Right lobe of liver (tissue), 6 donors: ENCODE measurements at regions not wholly inside any gene's neighbourhood (a gene's known extent, or its start where the extent isn't known, plus 50 kb on each side); places are given as distances from the start of the nearest gene placed in this dataset.
A peak's percentile ranks its signal among the peaks of the same experiment; 100 is the strongest.
"Not testable (repeated sequence)": the region's sequence is repeated elsewhere in the genome, so short reads cannot be mapped to it uniquely, and the experiment has no call there.

Experiments
- ATAC-seq, 4 donors: fragments of 200-7000 bp; cut with Tn5 transposase; one replicate each; pipeline ENCODE4 v1.9.1; 2020; ENCODE audit warnings: mild to moderate bottlenecking in 4 of 4, moderate library complexity in 4 of 4
- DNase-seq, 3 donors: peaks; one replicate each; pipeline ENCODE4 v3.0.0-alpha.2; 2020
- H3K27ac ChIP-seq, 3 donors: fragments of 200-600 bp; one replicate each; pipeline ENCODE4 v1.8.0; 2022
- H3K27me3 ChIP-seq, 2 donors: fragments of 200-600 bp; one replicate each; pipeline ENCODE4 v1.8.0; 2022
- H3K36me3 ChIP-seq, 4 donors: fragments of 200-600 bp; sonication (generic) in 1 of 4; one replicate each; pipeline versions ENCODE4 v1.5.1 to v1.8.0; 2017 to 2022; ENCODE audit warnings: control low read depth in 1 of 4
- H3K4me1 ChIP-seq, 4 donors: fragments of 200-600 bp; sonication (generic) in 1 of 4; one replicate each; pipeline versions ENCODE4 v1.5.1 to v1.8.0; 2017 to 2022; ENCODE audit warnings: control low read depth in 1 of 4
- H3K4me3 ChIP-seq, 3 donors: fragments of 200-600 bp; one replicate each; pipeline ENCODE4 v1.8.0; 2022
- H3K9me3 ChIP-seq, 4 donors: fragments of 200-600 bp; sonication (generic) in 1 of 4; one replicate each; pipeline versions ENCODE4 v1.5.1 to v1.8.0; 2017 to 2022; ENCODE audit warnings: control low read depth in 1 of 4
- CTCF ChIP-seq, 4 donors: fragments of 200-600 bp in 3 of 4; fragments of 450-650 bp in 1 of 4; IDR thresholded peaks; one replicate each; pipeline versions ENCODE4 v1.5.1 to v1.8.0; 2016 to 2022; ENCODE audit warnings: antibody characterized with exemption in 4 of 4, mild to moderate bottlenecking in 2 of 4
- POLR2A ChIP-seq: fragments of 450-650 bp; IDR thresholded peaks from one replicate; pipeline ENCODE4 v1.6.1; 2017; ENCODE audit warnings: antibody characterized with exemption, mild to moderate bottlenecking
- WGBS: methylation state at CpG from one replicate; pipeline ENCODE4 v1.1.6; 2018; ENCODE audit warnings: low coverage, low lambda C conversion rate; ENCODE audit not compliant: insufficient coverage; ENCODE audit errors: missing lambda C conversion rate; 5-methylcytosine and 5-hydroxymethylcytosine counted together
- intact Hi-C, 2 donors: fragments of 100-400 bp; cut with DNase I; formaldehyde crosslinking; loops; one replicate each; pipeline versions ENCODE4 v1.11.2 to v1.14.1; 2022
- donor health status: DM: no; HTN: yes; CAD: no.
- donor health status: DM: no; HTN: no; CAD: no.
- donor health status: DM: no; HTN: no; CAD: no.
- donor health status: DM: no; HTN: yes; CAD: no.
- donor health status: DM: no; HTN: yes; CAD: no.

DNA sequence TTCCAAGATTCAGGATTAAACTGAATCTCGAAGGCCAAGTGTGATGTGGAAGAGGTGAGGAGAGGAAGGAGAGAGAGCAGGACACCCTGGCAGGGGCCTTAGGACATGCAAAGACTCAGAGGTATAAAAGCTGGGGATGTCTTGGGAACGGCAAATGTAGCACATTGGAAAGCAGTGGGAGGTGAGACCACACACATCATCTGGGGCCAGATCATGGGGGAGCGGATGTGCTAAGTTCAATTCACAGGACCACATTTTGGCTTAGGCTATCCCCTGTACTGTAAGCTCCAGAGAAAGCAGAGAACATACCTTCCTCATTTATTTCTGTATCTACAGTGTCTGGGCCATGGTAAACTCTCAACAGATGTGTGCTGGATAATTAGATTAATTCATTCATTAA, 59.5 kb upstream of the MBOAT1 start:
- no peak for ATAC-seq
- 54% methylated on average over 2 of the region's 3 CpGs for WGBS
- no peaks in the 10 kb centered on the region for H3K4me1 ChIP-seq
- H3K4me3 ChIP-seq = no peak overlapping the region
- no peaks in the 10 kb centered on the region for H3K36me3 ChIP-seq
- no peaks in the 10 kb centered on the region for H3K9me3 ChIP-seq
- no peak for TF ChIP-seq POLR2A
- no peak for TF ChIP-seq CTCF (IDR thresholded peaks at IDR 0.05)
- H3K27me3 ChIP-seq = no peaks in the 10 kb centered on the region
- intact Hi-C loops = no loop called here
- DNase-seq = no peak
- no peak overlapping the region for H3K27ac ChIP-seq

DNA sequence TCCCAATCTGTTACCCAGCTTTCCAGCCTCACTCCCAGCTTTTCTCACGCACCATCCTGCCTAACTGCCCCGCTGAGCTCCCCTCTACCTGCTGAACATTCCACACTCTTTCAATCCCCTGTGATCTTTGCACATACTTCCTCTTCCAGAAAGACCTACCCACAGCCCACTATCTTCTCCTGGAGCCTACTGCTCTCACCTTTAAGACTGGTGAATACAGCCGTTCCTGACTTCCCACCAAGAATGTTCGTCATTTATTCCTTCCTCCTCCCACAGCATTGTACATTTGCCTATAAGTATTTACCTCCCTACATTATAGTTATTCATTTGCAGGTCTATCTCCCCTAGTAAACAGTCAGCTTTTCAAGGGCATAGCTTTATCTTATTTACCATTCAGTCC, 61.9 kb upstream of the MBOAT1 start:
- no peaks in the 10 kb centered on the region for H3K27me3 ChIP-seq
- ATAC-seq (no peak), DNase-seq (no peak)
- H3K4me3 ChIP-seq = no peak overlapping the region
- TF ChIP-seq CTCF (IDR thresholded peaks at IDR 0.05) (no peak), POLR2A (no peak)
- no peaks in the 10 kb centered on the region for H3K9me3 ChIP-seq
- WGBS = 61% methylated on average over 4 of the region's 4 CpGs
- intact Hi-C loops = no loop called here
- H3K27ac ChIP-seq = no peak overlapping the region
- H3K4me1 ChIP-seq = no peaks in the 10 kb centered on the region
- H3K36me3 ChIP-seq = no peaks in the 10 kb centered on the region

DNA sequence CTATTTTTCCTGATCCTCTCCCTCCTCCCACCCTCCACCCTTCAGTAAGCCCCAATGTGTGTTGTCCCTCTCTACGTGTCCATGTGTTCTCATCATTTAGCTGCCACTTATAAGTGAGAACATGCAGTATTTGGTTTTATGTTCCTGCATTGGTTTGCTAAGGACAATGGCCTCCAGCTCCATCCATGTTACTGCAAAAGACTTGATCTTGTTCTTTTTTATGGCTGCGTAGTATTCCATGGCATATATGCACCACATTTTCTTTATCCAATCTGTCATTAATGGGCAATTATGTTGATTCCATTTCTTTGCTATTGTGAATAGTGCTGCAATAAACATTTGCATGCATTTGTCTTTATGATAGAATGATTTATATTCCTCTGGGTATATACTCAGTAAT, 63.6 kb upstream of the MBOAT1 start:
- not testable (repeated sequence) for ATAC-seq, H3K4me1 ChIP-seq, H3K27ac ChIP-seq

GRCh38 chr6:20277724-20278123, 65.5 kb upstream of the MBOAT1 start:
- H3K36me3 ChIP-seq, H3K9me3 ChIP-seq, H3K4me3 ChIP-seq, DNase-seq, H3K27me3 ChIP-seq, H3K4me1 ChIP-seq, intact Hi-C loops, H3K27ac ChIP-seq: not testable (repeated sequence)
- peak in 1 of 4 donors; percentile 28 for ATAC-seq
- WGBS = 58% methylated on average over 5 of the region's 6 CpGs

More for the DNA sequence above, 63.6 kb upstream of the MBOAT1 start:
- H3K9me3 ChIP-seq, H3K36me3 ChIP-seq, intact Hi-C loops, H3K4me3 ChIP-seq, H3K27me3 ChIP-seq, DNase-seq: not testable (repeated sequence)
- WGBS = 94% methylated on average over 2 of the region's 2 CpGs

- no peak for ATAC-seq
Observed at GRCh38 chr6:20279051-20279450, 66.8 kb upstream of the MBOAT1 start.

More at GRCh38 chr6:20279051-20279450, 66.8 kb upstream of the MBOAT1 start:
- Histone ChIP-seq H3K4me3 (no peak overlapping the region), H3K27me3 (no peaks in the 10 kb centered on the region), H3K9me3 (no peaks in the 10 kb centered on the region), H3K4me1 (no peaks in the 10 kb centered on the region), H3K27ac (no peak overlapping the region), H3K36me3 (no peaks in the 10 kb centered on the region)
- WGBS = 38% methylated on average over 4 of the region's 4 CpGs
- no peak for DNase-seq
- no peak for TF ChIP-seq CTCF (IDR thresholded peaks at IDR 0.05)
- no peak for TF ChIP-seq POLR2A
- intact Hi-C loops = no loop called here
